ENCODE measurements at regions not wholly inside any gene's neighbourhood (a gene's known extent, or its start where the extent isn't known, plus 50 kb on each side); places are given as distances from the start of the nearest gene placed in this dataset.

GRCh38 chr9:134996591-134997530 is 79.1 kb upstream of the FCN1 start:
- no peak for DNase-seq (ENCODE audit: low read depth)
- TF ChIP-seq CTCF (IDR thresholded peaks at IDR 0.05; ENCODE audit: insufficient read depth, low read depth, low read length, missing control alignments): no peak

DNA sequence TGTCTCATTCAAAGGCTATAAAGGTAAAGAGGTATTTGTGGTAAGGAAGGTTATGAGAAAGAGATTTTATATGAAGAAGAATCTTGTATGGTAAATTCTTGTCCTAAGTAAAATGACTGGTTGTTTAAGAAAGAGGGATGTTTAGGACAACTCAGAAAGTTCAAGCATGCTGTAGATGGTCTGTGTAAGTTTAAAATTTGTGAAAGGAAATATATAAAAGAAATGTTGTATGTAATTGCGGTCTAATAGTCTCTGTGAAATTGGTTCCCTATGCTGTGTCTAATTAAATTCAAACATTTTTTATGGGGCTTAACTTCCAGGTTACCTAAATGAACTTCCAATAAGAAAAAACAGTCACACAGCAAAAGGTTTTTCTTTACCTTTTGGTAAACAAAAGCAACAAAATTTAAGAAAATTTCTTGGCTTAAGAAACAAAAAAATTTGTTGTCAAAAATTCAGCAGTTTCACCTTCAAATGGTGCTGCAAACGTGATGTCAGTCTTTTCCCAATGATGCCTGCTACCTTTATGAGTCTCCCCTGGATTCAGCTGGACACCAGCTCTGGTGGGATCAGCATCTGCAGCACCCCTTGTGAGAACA is 83.0 kb upstream of the FCN1 start:
- DNase-seq (ENCODE audit: low read depth): no peak
- no peak overlapping the region for H3K4me3 ChIP-seq (ENCODE audit: low read length)
- TF ChIP-seq CTCF (IDR thresholded peaks at IDR 0.05; ENCODE audit: insufficient read depth, low read depth, low read length, missing control alignments): no peak

More at GRCh38 chr9:134996591-134997530, 79.1 kb upstream of the FCN1 start:
- H3K4me3 ChIP-seq (ENCODE audit: low read length): no peak overlapping the region

- H3K4me3 ChIP-seq (ENCODE audit: low read length): no peak overlapping the region
- TF ChIP-seq CTCF (IDR thresholded peaks at IDR 0.05; ENCODE audit: insufficient read depth, low read depth, low read length, missing control alignments): no peak
- DNase-seq (ENCODE audit: low read depth): no peak
These were observed 83.8 kb upstream of the FCN1 start for GRCh38 chr9:135001526-135001925.

GRCh38 chr9:135002336-135002735 is 84.6 kb upstream of the FCN1 start:
- no peak for TF ChIP-seq CTCF (IDR thresholded peaks at IDR 0.05; ENCODE audit: insufficient read depth, low read depth, low read length, missing control alignments)

GRCh38 chr9:135002802-135003201 is 84.7 kb upstream of the OLFM1 start:
- DNase-seq (ENCODE audit: low read depth): no peak
- no peak for TF ChIP-seq CTCF (IDR thresholded peaks at IDR 0.05; ENCODE audit: insufficient read depth, low read depth, low read length, missing control alignments)
- no peak overlapping the region for H3K4me3 ChIP-seq (ENCODE audit: low read length)

More at GRCh38 chr9:135002336-135002735, 84.6 kb upstream of the FCN1 start:
- DNase-seq (ENCODE audit: low read depth): no peak
- no peak overlapping the region for H3K4me3 ChIP-seq (ENCODE audit: low read length)

GRCh38 chr9:135004772-135005171 is 82.7 kb upstream of the OLFM1 start:
- TF ChIP-seq CTCF (IDR thresholded peaks at IDR 0.05; ENCODE audit: insufficient read depth, low read depth, low read length, missing control alignments): no peak
- no peak overlapping the region for H3K4me3 ChIP-seq (ENCODE audit: low read length)

More at GRCh38 chr9:135004772-135005171, 82.7 kb upstream of the OLFM1 start:
- no peak for DNase-seq (ENCODE audit: low read depth)
